PC-9 (cell line): ENCODE measurements at regions not wholly inside any gene's neighbourhood (a gene's known extent, or its start where the extent isn't known, plus 50 kb on each side); places are given as distances from the start of the nearest gene placed in this dataset.

Experiments
- BruUV-seq: library from RNA; stranded (reverse); fragments of 400-500 nt; replicated peaks from 2 replicates; lab custom pipeline; 2021; lab: Mats Ljungman, UMichigan
- CTCF ChIA-PET: fragments of 300-600 bp; sonication (Branson Sonifier 250); formaldehyde crosslinking; loops from one replicate; lab custom pipeline; 2022; ENCODE audit warnings: antibody characterized with exemption; lab: Charles Lee
- POLR2A ChIA-PET: fragments of 300-600 bp; sonication (Branson Sonifier 250); formaldehyde crosslinking; loops from one replicate; lab custom pipeline; 2022; ENCODE audit warnings: antibody characterized with exemption; ENCODE audit not compliant: unreplicated experiment; lab: Charles Lee
- DNase-seq, 2 experiments: peaks; one replicate each; pipeline versions ENCODE4 v3.0.0 to v3.0.0-alpha.2; 2015 to 2022; ENCODE audit warnings: mixed read lengths in 1 of 2
- H2AFZ ChIP-seq: fragments of 200-600 bp; sonication (generic); 2 replicates; pipeline ENCODE4 v1.8.1; 2017; ENCODE audit warnings: antibody characterized with exemption
- H3F3A ChIP-seq: fragments of 200-600 bp; sonication (generic); 2 replicates; pipeline ENCODE4 v1.8.1; 2017; ENCODE audit warnings: antibody characterized with exemption, mild to moderate bottlenecking, low read depth; ENCODE audit not compliant: insufficient read depth
- H3K27ac ChIP-seq: fragments of 200-600 bp; sonication (generic); 2 replicates; pipeline ENCODE4 v1.6.1; 2016; ENCODE audit warnings: mixed run types
- H3K27me3 ChIP-seq: fragments of 200-600 bp; sonication (generic); 2 replicates; pipeline ENCODE4 v1.6.1; 2016; ENCODE audit warnings: low read depth, mixed run types; ENCODE audit not compliant: insufficient read depth
- H3K36me3 ChIP-seq: fragments of 200-600 bp; sonication (generic); 2 replicates; pipeline ENCODE4 v1.6.1; 2016; ENCODE audit warnings: low read depth, mixed run types
- H3K4me1 ChIP-seq: fragments of 200-600 bp; sonication (generic); replicated peaks from 2 replicates; pipeline ENCODE4 v1.6.1; 2016; ENCODE audit warnings: mixed run types; ENCODE audit not compliant: insufficient read depth
- H3K4me2 ChIP-seq: fragments of 200-600 bp; sonication (generic); 2 replicates; pipeline ENCODE4 v1.6.1; 2017; ENCODE audit warnings: mixed run types
- H3K4me3 ChIP-seq: fragments of 200-600 bp; sonication (generic); 2 replicates; pipeline ENCODE4 v1.6.1; 2016; ENCODE audit warnings: mixed run types
- H3K79me2 ChIP-seq: fragments of 200-600 bp; sonication (generic); 2 replicates; pipeline ENCODE4 v1.6.1; 2017; ENCODE audit warnings: low read depth, mixed run types
- H3K9me2 ChIP-seq: fragments of 200-600 bp; sonication (generic); 2 replicates; pipeline ENCODE4 v1.8.1; 2017; ENCODE audit warnings: mild to moderate bottlenecking; ENCODE audit not compliant: insufficient read depth
- H3K9me3 ChIP-seq: fragments of 200-600 bp; sonication (generic); 2 replicates; pipeline ENCODE4 v1.8.1; 2016; ENCODE audit warnings: low read depth; ENCODE audit not compliant: insufficient read depth
- H4K20me1 ChIP-seq: fragments of 200-600 bp; sonication (generic); 2 replicates; pipeline ENCODE4 v1.8.1; 2017; ENCODE audit not compliant: insufficient read depth
- CTCF ChIP-seq: fragments of 200-600 bp; sonication (generic); conservative IDR thresholded peaks from 2 replicates; pipeline ENCODE4 v1.6.1; 2017; ENCODE audit warnings: mixed run types, antibody characterized with exemption, mild to moderate bottlenecking, moderate library complexity
- EZH2 ChIP-seq: fragments of 200-600 bp; sonication (generic); IDR thresholded peaks from 2 replicates; pipeline ENCODE4 v1.8.0; 2017; ENCODE audit warnings: antibody characterized with exemption, low read depth
- intact Hi-C: fragments of 100-400 bp; cut with micrococcal nuclease; formaldehyde crosslinking; loops from one replicate; pipeline ENCODE4 v1.10.0; 2022; ENCODE audit not compliant: unreplicated experiment

GRCh38 chr18:54052732-54053429, 171.6 kb downstream of the MBD2 start:
- Histone ChIP-seq H3K9me3 (no peaks in the 10 kb centered on the region), H3K27me3 (no peaks in the 10 kb centered on the region), H3F3A (no peaks in the 10 kb centered on the region), H3K4me2 (no peak overlapping the region), H3K36me3 (no peaks in the 10 kb centered on the region), H2AFZ (no peak overlapping the region), H3K9me2 (no peaks in the 10 kb centered on the region), H3K4me1 (no peaks in the 10 kb centered on the region), H4K20me1 (no peaks in the 10 kb centered on the region), H3K79me2 (no peaks in the 10 kb centered on the region), H3K27ac (no peak overlapping the region), H3K4me3 (no peak overlapping the region)
- ChIA-PET CTCF (no interaction called here), POLR2A (no interaction called here)
- DNase-seq = no peak
- TF ChIP-seq EZH2 = no peak
- no peak for TF ChIP-seq CTCF
- intact Hi-C loops = no loop called here
- no TSS peak for BruUV-seq

- Histone ChIP-seq H3K79me2 (no peaks in the 10 kb centered on the region), H3F3A (no peaks in the 10 kb centered on the region), H2AFZ (no peak overlapping the region), H4K20me1 (no peaks in the 10 kb centered on the region), H3K9me3 (no peaks in the 10 kb centered on the region), H3K4me3 (no peak overlapping the region), H3K9me2 (no peaks in the 10 kb centered on the region), H3K36me3 (no peaks in the 10 kb centered on the region), H3K4me1 (no peaks in the 10 kb centered on the region), H3K27me3 (no peaks in the 10 kb centered on the region), H3K27ac (no peak overlapping the region), H3K4me2 (no peak overlapping the region)
- POLR2A ChIA-PET = no interaction called here
- CTCF ChIA-PET = no interaction called here
- no TSS peak for BruUV-seq
- DNase-seq = no peak
- intact Hi-C loops = no loop called here
- TF ChIP-seq EZH2 = no peak
- no peak for TF ChIP-seq CTCF
Measured at GRCh38 chr18:54052259-54052658, 172.2 kb downstream of the MBD2 start.

GRCh38 chr18:54043484-54044251, 180.8 kb downstream of the MBD2 start:
- H3K9me2 ChIP-seq = no peaks in the 10 kb centered on the region
- no peak for DNase-seq
- no peaks in the 10 kb centered on the region for H3K27me3 ChIP-seq
- H3K4me3 ChIP-seq = no peak overlapping the region
- ChIA-PET POLR2A (no interaction called here), CTCF (no interaction called here)
- no peaks in the 10 kb centered on the region for H3K36me3 ChIP-seq
- intact Hi-C loops = loop anchor here (5.0 kb wide), 1 partner anchor 346 kb away; no protein-coding TSS in a partner anchor
- no peaks in the 10 kb centered on the region for H4K20me1 ChIP-seq
- no peaks in the 10 kb centered on the region for H3K4me1 ChIP-seq
- H3K79me2 ChIP-seq = no peaks in the 10 kb centered on the region
- H3K9me3 ChIP-seq = no peaks in the 10 kb centered on the region
- TF ChIP-seq EZH2 (no peak), CTCF (no peak)
- no peak overlapping the region for H2AFZ ChIP-seq
- BruUV-seq = no TSS peak
- no peak overlapping the region for H3K27ac ChIP-seq
- H3K4me2 ChIP-seq = no peak overlapping the region
- no peaks in the 10 kb centered on the region for H3F3A ChIP-seq
